ENCODE measurements at regions not wholly inside any gene's neighbourhood (a gene's known extent, or its start where the extent isn't known, plus 50 kb on each side); places are given as distances from the start of the nearest gene placed in this dataset.
"Not testable (repeated sequence)": the region's sequence is repeated elsewhere in the genome, so short reads cannot be mapped to it uniquely, and the experiment has no call there.

DNA sequence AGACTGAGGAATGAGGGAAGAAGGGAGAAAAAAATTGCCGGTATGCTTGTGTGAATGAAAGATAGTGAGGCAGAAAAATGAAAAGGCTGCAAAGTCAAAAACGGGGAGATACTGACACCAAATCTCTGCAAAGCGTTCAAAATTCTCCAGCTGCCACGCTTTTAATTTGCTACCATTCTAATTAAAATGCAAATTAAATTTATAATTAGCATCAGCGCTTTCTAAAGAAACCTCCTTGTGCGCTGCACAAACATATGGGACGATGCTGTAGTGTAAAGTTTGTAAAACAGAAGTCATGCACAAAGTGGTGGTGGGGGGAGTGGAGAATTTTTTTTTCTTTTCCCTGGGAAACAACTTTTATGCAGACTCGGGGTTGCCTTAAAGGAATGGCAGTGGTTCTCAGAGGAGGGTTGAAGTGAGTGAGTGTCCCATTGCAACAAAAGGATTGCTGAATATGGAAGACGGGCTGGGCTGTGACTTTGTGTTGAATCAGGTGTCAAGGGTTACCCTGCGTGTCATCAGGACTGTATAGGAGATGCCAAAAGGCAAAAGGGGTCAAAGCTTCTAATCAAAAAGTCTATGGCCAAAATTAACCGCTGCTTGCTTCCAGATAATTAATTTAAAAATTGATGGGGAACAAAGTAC, 472.2 kb downstream of the NR2F2 start:
- no peak for DNase-seq (ENCODE audit: low read depth in 2 of 2, low spot score in 1 of 2)

DNA sequence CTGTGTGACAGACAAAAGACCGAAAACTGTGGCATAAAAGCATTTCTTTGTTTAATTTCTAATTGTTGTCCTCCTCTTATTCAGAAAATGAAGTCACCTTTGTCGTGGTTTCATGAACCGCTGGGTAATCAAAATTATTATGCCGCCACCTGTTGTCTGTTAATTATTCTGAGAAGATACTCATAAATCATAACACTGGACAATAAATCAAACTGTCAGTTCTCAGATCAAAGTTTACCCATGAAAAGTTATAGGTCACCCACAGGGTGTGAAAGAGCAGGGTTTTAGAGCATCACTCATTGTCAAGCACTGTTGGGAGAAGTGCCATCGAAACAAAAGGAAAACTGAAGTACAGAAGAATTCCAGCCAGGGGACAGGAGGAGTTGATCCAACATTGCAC, 474.3 kb downstream of the NR2F2 start:
- no peak for DNase-seq (ENCODE audit: low read depth in 2 of 2, low spot score in 1 of 2)

DNA sequence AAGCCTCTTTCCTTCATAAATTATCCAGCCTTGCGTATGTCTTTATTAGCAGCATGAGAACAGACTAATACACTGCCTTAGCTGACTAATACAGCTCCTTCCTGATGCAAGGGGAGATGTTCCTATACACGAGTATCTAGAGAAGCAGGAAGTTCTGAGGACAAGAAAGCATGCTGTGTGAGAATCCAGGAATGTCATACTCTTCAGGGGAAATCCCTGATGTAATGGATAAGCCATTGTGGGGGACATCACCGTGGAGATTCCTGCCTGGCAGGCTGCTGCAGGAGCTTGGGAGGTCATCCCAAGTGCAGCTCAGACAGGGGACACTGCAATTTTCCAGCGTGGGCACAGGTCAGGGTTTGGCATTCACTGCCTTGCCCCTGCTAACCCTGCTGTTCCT, 476.9 kb downstream of the NR2F2 start:
- no peak for DNase-seq (ENCODE audit: low read depth in 2 of 2, low spot score in 1 of 2)

DNA sequence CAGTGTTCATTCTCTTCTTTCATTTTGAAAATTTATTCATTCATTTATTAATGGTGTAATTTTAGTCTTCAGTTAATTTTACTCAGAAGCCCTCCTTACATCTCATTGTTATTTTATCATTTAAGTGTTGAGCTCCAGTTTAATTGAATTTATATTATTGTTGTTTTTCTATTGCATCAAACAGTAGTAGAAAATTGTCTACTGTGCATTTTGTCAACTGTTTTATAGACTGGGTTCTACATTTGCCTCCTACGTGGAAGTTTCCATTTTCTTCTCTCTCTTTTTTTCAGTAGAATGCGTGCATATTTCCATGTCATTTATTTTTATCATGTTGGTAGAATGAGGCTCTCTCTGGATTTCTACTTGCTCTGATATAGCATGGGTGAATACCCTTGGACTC, 487.4 kb downstream of the NR2F2 start:
- DNase-seq (ENCODE audit: low read depth in 2 of 2, low spot score in 1 of 2) = no peak

DNA sequence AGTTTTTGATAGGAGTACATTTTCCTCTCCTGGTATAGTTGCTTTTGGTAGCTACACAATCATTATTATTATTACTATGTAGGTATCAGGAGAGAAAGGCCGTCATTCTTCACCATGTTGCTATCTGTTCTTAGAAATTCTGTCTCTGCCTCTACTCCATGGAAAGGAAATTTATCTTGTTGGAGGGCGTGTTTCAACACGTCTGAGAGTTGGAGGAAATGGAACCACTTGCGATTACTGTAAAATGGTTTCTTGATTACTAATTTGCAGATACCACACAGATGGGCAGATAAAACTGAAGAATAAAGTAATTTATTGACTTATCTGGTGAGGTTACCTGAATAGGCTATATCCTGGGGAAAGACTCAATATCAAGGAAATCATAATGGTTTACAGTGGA, 488.4 kb downstream of the NR2F2 start:
- DNase-seq (ENCODE audit: low read depth in 2 of 2, low spot score in 1 of 2) = no peak

- DNase-seq (ENCODE audit: low read depth in 2 of 2, low spot score in 1 of 2) = no peak
Measured at GRCh38 chr15:96827981-96828380, 497.5 kb downstream of the NR2F2 start.

- DNase-seq (ENCODE audit: low read depth in 2 of 2, low spot score in 1 of 2) = no peak
Measured at GRCh38 chr15:96837241-96837970, 506.9 kb downstream of the NR2F2 start.

- DNase-seq (ENCODE audit: low read depth in 2 of 2, low spot score in 1 of 2) = no peak
Measured at GRCh38 chr15:96838081-96838480, 507.6 kb downstream of the NR2F2 start.

- DNase-seq (ENCODE audit: low read depth in 2 of 2, low spot score in 1 of 2) = no peak
Measured at GRCh38 chr15:96849271-96849900, 518.9 kb downstream of the NR2F2 start.

DNA sequence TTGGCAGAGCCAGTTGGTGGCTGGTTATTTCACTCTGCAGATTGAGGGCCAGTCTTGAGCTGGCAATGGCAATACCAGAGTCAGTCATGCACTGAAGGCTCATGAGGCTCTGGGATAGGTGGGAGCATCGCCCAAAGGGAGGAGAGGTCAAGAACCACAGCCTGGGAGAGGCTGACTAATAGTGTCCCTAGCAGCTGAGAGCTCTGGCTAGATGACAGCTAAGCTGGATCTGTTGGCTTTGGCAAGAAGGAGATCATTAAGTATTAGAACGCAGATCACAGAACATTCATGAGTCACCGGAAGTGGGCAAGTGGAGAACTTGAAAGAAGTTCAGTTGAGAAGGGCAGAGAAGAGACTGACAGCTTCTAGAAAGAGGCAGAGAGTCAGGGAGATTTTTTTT, 521.1 kb downstream of the NR2F2 start:
- DNase-seq (ENCODE audit: low read depth in 2 of 2, low spot score in 1 of 2) = no peak

DNA sequence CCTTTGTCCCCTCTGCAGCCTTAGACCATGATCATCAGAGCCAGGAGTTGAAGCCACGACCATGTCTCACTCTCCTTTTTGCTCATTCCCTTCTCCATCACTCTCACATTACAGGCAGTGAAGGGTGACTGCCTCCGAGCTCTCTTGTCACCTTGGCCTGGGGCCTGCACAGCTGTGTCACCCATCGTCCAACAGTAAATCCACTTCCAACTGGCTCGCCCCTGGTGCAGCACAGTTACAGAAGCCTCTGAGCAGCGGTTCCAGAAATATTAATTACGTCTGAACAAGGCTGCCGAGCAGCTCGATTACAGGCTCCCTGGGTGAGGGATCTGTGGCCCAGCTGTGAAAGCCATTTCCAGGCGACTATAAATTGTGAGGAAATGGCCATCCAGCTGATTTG, 528.2 kb downstream of the NR2F2 start:
- DNase-seq (ENCODE audit: low read depth in 2 of 2, low spot score in 1 of 2) = no peak

- no peak for DNase-seq (ENCODE audit: low read depth in 2 of 2, low spot score in 1 of 2)
Measured at GRCh38 chr15:96860741-96861140, 530.2 kb downstream of the NR2F2 start.

- DNase-seq (ENCODE audit: low read depth in 2 of 2, low spot score in 1 of 2) = no peak
Measured at GRCh38 chr15:96867992-96868391, 537.5 kb downstream of the NR2F2 start.

DNA sequence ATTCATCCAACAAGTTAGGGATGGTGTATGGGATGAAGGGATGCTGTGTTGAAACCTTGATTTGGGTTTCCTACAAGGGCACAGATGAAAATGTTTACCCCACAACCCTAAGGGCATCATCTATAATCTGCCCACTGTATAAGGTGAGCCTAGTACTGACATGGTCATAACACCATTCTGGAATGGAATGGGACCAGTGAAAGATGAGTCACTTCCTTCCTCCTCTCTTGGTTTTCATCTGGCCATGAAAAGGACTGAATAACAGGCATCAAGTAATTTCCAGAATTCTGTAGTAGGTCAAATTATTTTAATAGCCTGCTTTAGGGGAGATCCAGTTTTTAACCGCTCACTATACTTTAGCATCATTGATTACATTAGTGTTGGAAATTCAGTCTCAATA, 538.6 kb downstream of the NR2F2 start:
- DNase-seq (ENCODE audit: low read depth in 2 of 2, low spot score in 1 of 2) = no peak

DNA sequence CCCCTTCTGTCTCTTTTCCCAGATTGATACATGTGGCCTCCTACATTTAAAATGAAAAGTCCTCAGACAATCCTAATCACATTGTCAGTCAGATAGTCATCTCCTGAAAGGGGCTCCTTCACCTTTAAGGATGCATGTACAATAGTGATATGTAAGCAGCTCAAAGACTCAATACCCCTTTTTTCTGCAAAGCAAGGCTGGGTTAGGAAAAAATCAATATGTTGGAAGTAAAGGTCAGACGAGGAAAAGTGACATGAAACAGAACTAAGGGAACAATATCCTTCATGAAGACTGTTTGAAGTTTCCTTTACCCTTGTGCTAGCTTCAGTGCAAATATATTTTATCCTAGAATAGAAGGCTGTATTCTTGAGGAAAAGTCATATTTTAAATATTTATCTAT, 539.3 kb downstream of the NR2F2 start:
- DNase-seq (ENCODE audit: low read depth in 2 of 2, low spot score in 1 of 2) = no peak

DNA sequence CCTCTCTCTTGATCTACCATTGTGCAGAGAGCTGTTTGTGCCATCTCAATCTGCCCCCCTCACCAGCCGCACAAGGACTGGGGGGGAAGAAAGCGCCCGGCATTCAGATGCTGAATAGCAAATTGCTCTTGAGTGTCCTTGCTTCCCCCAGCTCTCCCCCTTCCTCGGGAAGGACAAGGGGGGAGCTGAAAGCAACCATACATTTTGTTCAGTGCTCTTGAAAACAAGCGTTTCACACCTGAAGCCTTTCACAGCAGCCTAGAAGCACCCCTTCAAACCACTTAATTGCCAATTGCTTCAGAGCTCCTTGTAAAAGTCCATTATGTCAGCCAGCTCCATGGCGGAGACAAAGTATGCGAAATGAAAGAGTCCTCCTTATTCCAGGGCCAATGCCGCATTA, 540.1 kb downstream of the NR2F2 start:
- no peak for DNase-seq (ENCODE audit: low read depth in 2 of 2, low spot score in 1 of 2)

DNA sequence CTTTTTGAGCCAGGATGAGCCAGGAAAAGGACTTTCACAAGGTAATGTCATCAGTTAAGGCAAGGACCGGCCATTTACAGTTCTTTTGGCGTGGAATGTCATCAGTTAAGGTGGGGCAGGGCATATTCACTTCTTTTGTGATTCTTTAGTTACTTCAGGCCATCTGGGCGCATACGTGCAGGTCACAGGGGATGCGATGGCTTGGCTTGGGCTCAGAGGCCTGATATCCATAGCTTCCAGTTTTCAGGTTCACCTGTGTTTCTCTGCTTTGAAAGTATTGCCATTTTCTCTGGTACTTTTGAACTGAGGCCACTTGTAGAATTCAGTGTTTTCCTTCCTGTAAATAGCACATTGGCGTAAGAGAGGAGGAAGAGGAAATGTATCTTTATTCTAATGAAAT, 546.9 kb downstream of the NR2F2 start:
- DNase-seq (ENCODE audit: low read depth in 2 of 2, low spot score in 1 of 2) = not testable (repeated sequence)

DNA sequence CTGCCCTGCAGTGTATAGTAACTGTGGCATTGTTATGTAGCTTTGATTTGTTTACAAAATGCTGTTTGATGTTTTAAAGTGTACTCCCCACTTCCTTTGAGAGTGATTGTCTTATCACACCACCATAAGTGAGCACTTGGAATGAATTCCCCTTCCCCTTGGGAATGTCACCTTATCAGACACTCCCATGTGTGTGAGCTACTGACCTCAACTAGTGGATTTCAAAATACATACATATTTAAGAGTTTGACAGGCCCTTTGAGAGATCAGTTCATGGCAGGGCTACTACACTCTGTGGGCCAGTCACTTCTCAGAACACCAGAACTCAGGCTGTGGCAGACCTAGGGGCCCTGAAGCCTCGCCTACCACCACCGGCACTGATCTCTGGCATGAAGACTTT, 547.6 kb downstream of the NR2F2 start:
- DNase-seq (ENCODE audit: low read depth in 2 of 2, low spot score in 1 of 2) = no peak

DNA sequence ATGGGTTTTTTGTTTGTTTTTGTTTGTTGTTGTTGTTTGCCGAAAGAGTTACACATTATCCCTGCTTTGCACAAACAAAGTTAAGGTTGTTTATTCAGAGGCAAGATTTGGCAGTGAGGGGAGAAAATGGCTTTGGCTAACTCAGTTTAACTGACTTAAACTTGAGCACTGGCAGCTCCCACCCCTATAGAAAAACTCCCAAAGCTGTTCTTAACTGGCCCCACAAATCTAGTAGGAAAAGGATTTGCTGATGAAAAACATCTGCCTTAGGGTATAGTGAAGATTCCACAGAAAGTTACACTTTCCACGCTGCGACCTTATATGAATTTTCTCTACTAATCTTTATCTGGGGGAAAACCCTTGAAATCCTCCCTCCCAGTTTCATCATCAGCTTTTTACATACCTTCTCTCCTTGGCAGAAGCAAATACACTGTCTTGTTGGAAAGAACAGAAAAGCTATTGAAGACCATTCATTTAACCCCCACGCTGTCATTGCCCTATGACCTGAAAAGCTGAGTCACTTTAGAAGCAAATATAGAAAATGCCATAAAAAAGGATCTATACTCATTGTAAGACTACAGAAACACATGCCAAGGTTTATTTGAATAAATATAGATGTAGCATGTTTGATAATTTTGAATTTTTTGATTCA, 551.7 kb downstream of the NR2F2 start:
- DNase-seq (ENCODE audit: low read depth in 2 of 2, low spot score in 1 of 2) = no peak

DNA sequence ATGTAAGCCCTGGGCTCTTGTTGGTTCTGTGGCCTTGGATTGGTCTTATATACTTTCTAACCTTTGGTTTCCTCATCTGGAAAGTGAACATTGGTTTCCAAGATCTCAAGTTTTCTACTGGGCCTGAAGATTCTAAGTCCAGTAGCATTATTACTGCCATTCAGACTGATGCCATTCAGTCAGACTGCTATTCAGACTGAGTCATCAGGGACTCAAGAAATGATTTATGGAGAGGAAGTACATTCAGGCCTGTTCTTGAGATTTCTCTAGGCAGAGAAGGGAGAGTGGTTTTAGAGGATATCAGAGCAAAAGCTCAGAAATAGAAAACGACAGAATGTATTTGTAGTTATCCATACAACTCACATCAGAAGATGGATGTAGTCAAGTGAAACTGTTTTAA, 557.2 kb downstream of the NR2F2 start:
- DNase-seq (ENCODE audit: low read depth in 2 of 2, low spot score in 1 of 2) = no peak

- DNase-seq (ENCODE audit: low read depth in 2 of 2, low spot score in 1 of 2) = no peak
Measured at GRCh38 chr15:96888764-96889163, 558.3 kb downstream of the NR2F2 start.
